ENCODE measurements at regions not wholly inside any gene's neighbourhood (a gene's known extent, or its start where the extent isn't known, plus 50 kb on each side); places are given as distances from the start of the nearest gene placed in this dataset.

- DNase-seq (ENCODE audit: extremely low read depth, low read depth): no peak
- no peak for TF ChIP-seq CTCF (IDR thresholded peaks at IDR 0.05; ENCODE audit: low read depth, low read length)
These were observed 200.2 kb upstream of the PHYHIPL start for GRCh38 chr10:58976254-58976653.

GRCh38 chr10:58979711-58980110 is 196.7 kb upstream of the PHYHIPL start:
- DNase-seq (ENCODE audit: extremely low read depth, low read depth): no peak
- TF ChIP-seq CTCF (IDR thresholded peaks at IDR 0.05; ENCODE audit: low read depth, low read length): no peak

- no peak for TF ChIP-seq CTCF (IDR thresholded peaks at IDR 0.05; ENCODE audit: low read depth, low read length)
- no peak for DNase-seq (ENCODE audit: extremely low read depth, low read depth)
These were observed 195.5 kb upstream of the PHYHIPL start for GRCh38 chr10:58980826-58981415.

- TF ChIP-seq CTCF (IDR thresholded peaks at IDR 0.05; ENCODE audit: low read depth, low read length): no peak
- DNase-seq (ENCODE audit: extremely low read depth, low read depth): no peak
These were observed 194.6 kb upstream of the PHYHIPL start for GRCh38 chr10:58981846-58982245.

- no peak for TF ChIP-seq CTCF (IDR thresholded peaks at IDR 0.05; ENCODE audit: low read depth, low read length)
- DNase-seq (ENCODE audit: extremely low read depth, low read depth): no peak
These were observed 193.8 kb upstream of the PHYHIPL start for GRCh38 chr10:58982470-58983239.

- TF ChIP-seq CTCF (IDR thresholded peaks at IDR 0.05; ENCODE audit: low read depth, low read length): no peak
- no peak for DNase-seq (ENCODE audit: extremely low read depth, low read depth)
These were observed 191.2 kb upstream of the PHYHIPL start for GRCh38 chr10:58985216-58985615.

- no peak for TF ChIP-seq CTCF (IDR thresholded peaks at IDR 0.05; ENCODE audit: low read depth, low read length)
- no peak for DNase-seq (ENCODE audit: extremely low read depth, low read depth)
These were observed 186.9 kb upstream of the PHYHIPL start for GRCh38 chr10:58989486-58990039.
